HG02759 (cell line): ENCODE measurements at regions not wholly inside any gene's neighbourhood (a gene's known extent, or its start where the extent isn't known, plus 50 kb on each side); places are given as distances from the start of the nearest gene placed in this dataset.
A peak's percentile ranks its signal among the peaks of the same experiment; 100 is the strongest.

ENCODE experiments used
- ATAC-seq: cut with Tn5 transposase; IDR thresholded peaks from one replicate; pipeline ENCODE4 v1.9.1; 2021; ENCODE audit warnings: mild to moderate bottlenecking, moderate library complexity; ENCODE audit not compliant: unreplicated experiment

- ATAC-seq, result no peak
Measured at GRCh38 chr2:38174131-38174530, 98.2 kb upstream of the CYP1B1 start.

- ATAC-seq, result no peak
Measured at GRCh38 chr2:38173683-38174082, 97.7 kb upstream of the CYP1B1 start.

GRCh38 chr2:38171208-38171855 lies 95.4 kb upstream of the CYP1B1 start:
- no peak for ATAC-seq

GRCh38 chr2:38170733-38171132 lies 94.8 kb upstream of the CYP1B1 start:
- no peak for ATAC-seq

GRCh38 chr2:38170067-38170466 lies 94.1 kb upstream of the CYP1B1 start:
- ATAC-seq, result no peak

- ATAC-seq, result no peak
Measured at GRCh38 chr2:38168710-38169480, 92.9 kb upstream of the CYP1B1 start.

- ATAC-seq, result no peak
Measured at GRCh38 chr2:38167968-38168350, 92.0 kb upstream of the CYP1B1 start.

GRCh38 chr2:38165698-38166097 lies 89.7 kb upstream of the CYP1B1 start:
- ATAC-seq, result no peak

- peak; percentile 79 for ATAC-seq
Measured at GRCh38 chr2:38164881-38165280, 88.9 kb upstream of the CYP1B1 start.

GRCh38 chr2:38163579-38163978 lies 87.6 kb upstream of the CYP1B1 start:
- ATAC-seq, result no peak

GRCh38 chr2:38163006-38163405 lies 87.1 kb upstream of the CYP1B1 start:
- ATAC-seq, result no peak

- ATAC-seq, result no peak
Measured at GRCh38 chr2:38160516-38160915, 84.6 kb upstream of the CYP1B1 start.

GRCh38 chr2:38159597-38159996 lies 83.6 kb upstream of the CYP1B1 start:
- no peak for ATAC-seq

- ATAC-seq, result no peak
Measured at GRCh38 chr2:38159191-38159590, 83.2 kb upstream of the CYP1B1 start.

GRCh38 chr2:38158378-38159118 lies 82.6 kb upstream of the CYP1B1 start:
- ATAC-seq, result no peak

GRCh38 chr2:38156436-38156835 lies 80.5 kb upstream of the CYP1B1 start:
- no peak for ATAC-seq

GRCh38 chr2:38155015-38155414 lies 79.1 kb upstream of the CYP1B1 start:
- ATAC-seq, result no peak

GRCh38 chr2:38154395-38154794 lies 78.4 kb upstream of the CYP1B1 start:
- ATAC-seq, result no peak

- ATAC-seq, result no peak
Measured at GRCh38 chr2:38153476-38154135, 77.7 kb upstream of the CYP1B1 start.

- no peak for ATAC-seq
Measured at GRCh38 chr2:38152913-38153312, 77.0 kb upstream of the CYP1B1 start.

- no peak for ATAC-seq
Measured at GRCh38 chr2:38152035-38152434, 76.1 kb upstream of the CYP1B1 start.
